Midbrain (tissue), 1 donor: ENCODE measurements at regions not wholly inside any gene's neighbourhood (a gene's known extent, or its start where the extent isn't known, plus 50 kb on each side); places are given as distances from the start of the nearest gene placed in this dataset.

Source experiments
- DNase-seq: peaks from one replicate; lab custom pipeline; 2025; lab: John Stamatoyannopoulos, UW

GRCh38 chr13:65881561-65882155 is 1348.5 kb downstream of the PCDH9 start:
- DNase-seq: no peak

- DNase-seq: no peak
These were observed 1355.1 kb downstream of the PCDH9 start for GRCh38 chr13:65875031-65875430.

DNA sequence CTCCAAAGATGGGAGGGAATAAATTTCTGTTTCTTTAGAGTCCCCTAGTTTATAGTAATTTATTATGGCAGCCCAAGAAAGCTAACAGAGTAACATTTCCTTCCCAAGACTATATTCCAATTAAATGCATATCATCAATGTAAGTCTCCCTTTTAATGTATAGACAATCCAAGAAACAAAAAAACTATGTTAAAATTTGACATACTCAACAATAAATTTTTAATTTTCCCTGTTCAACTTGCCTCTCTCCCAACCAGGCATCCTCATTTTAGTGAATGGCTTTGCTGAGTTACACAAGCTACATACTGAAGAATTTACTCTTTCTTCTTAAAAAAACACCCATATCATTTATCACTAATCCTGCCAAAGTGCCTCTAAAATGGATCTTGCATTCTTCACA is 1357.7 kb downstream of the PCDH9 start:
- no peak for DNase-seq

- no peak for DNase-seq
These were observed 1361.3 kb downstream of the PCDH9 start for GRCh38 chr13:65868884-65869283.

DNA sequence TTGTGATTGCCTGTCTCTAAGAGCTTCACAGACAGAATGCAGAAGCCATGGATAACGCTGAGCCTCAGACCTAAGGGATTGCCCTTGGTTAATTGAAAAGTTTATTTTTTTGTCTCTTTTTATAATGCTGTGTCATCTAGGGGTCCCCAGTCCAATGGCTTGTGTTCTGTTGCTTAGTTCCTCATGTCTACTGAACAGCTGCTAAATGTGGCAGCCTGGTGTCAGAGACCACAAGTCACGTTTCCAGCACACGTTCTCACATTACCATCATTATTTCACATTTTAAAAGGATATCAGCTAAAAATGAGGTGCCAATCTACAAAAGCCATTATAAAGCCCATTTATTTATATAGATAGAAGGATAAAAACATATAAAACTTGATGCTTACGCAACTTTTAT is 1362.0 kb downstream of the PCDH9 start:
- DNase-seq: no peak

- no peak for DNase-seq
These were observed 1364.0 kb downstream of the PCDH9 start for GRCh38 chr13:65866138-65866537.

- DNase-seq: no peak
These were observed 1364.9 kb downstream of the PCDH9 start for GRCh38 chr13:65865206-65865605.

GRCh38 chr13:65864039-65864438 is 1366.1 kb downstream of the PCDH9 start:
- DNase-seq: no peak

- DNase-seq: no peak
These were observed 1369.8 kb downstream of the PCDH9 start for GRCh38 chr13:65860306-65860705.

DNA sequence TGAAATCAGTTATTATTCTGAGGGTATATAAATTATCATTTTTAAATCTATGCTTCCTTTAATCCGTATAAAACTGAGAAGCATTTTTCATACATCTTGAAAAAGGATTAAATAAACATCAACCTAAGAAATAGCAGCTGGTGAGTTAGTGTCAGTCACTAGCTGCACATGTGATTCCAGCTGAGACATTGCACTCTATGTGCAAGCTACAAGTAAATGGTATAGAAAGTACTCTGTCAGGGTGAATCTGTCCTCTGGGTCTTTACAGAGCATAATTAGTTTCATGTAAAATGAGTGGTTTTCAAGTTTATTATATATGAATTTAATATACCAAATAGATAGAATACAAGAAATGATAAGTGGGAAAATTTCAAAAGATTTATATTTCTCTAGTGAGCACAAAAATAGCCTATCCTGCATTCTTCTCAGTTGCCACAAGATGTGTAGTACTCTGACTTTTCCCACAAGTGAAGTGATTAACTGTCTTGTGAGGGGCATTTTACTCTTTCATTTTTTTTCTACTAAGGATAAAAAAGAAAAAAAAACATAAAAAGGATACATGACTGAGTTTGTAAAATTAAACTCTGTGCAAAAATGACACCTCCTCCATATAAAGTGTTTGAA is 1372.1 kb downstream of the PCDH9 start:
- DNase-seq: no peak

- no peak for DNase-seq
These were observed 1373.7 kb downstream of the PCDH9 start for GRCh38 chr13:65856431-65856830.

DNA sequence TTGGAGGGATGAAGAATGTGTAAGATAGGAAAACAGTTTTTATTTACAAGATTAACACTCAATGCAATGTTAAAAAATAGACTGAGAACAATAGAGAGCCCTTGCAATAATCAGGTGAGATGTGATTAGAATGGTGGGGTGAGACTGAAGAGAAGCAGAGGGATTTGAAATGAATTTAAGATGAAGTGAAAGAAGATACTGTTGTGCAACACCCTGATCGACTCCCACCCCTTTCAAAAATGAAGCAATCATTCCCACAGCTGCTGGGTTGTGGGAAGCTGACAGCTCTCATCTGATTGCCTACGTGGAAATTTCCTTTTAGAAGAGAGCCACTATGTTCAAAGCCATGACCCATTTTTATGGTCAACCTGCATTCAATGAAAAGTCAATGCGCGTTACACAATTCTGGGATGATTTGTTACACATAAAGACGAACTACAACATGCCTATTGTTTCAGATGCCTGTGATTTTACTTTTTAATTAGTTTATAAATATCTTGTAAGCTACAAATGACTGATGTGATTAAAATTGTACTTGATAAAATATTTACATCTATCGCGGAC is 1374.8 kb downstream of the PCDH9 start:
- DNase-seq: no peak

GRCh38 chr13:65854431-65854830 is 1375.7 kb downstream of the PCDH9 start:
- DNase-seq: no peak

DNA sequence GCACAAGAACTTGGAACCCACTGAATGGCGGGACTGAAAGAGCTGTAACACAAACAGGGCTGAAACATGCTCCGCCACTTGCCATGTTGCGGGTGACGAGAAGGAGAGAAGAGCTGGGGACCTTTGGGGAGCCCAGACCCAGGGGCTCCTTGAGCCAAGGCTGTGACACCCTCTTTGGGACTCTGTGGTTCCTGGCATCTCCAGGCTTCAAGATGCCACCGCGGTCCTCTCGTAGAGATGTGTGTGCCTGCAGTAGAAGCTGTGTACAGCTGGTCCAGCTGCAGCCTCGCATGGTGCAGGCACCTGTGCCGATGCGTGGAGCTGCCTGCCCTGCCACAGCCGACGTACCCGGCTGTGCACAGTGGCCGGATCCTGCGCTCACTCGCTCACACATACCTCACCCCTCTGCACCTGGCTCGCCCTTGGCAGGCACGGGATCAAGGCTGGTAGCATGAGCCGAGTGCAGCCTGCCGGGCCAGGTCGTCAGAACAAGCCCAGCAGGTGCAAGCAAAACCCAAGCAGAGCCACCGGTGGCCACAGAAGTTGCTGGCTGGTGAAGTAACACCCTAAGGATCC is 1385.8 kb downstream of the PCDH9 start:
- no peak for DNase-seq

DNA sequence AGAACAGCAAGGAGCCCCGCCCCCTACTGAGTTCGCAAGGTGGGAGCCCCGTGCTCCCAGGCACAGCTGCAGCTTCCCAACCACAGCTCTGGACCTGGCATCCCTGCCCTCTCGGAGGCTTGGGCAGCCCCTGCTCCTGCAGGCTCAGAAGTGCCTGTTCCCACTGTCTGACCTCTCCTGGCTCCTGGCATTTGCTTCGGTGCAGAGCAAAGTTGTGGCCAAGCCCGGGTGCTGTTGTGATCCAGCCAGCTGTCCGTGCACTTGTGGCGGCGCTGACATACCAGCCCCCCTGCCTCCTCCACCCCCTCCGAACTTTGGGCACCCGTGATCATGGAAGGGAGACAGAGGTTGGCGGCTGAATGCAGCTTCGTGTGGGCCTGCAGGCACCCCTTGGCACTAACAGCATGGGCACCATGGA is 1386.8 kb downstream of the PCDH9 start:
- DNase-seq: no peak

GRCh38 chr13:65841156-65841555 is 1389.0 kb downstream of the PCDH9 start:
- DNase-seq: no peak

DNA sequence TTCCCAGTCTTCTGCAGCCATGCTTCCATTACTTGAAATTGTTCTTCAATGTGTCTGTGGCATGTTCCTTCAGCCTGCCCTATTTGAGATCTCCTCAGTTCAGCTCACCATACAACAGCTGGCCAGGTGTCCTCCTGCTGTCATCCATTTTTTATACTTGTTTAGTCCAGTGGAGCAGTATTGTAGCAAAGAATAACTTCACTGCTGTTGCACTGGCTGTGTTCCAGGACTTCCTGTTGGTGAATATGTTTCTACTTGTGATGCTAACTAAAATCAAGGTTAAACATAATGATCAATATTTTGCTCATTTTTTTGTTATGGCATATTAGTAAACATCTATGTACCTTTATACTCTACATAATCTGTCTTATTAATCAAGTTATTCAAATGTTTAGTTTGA is 1394.1 kb downstream of the PCDH9 start:
- DNase-seq: no peak

DNA sequence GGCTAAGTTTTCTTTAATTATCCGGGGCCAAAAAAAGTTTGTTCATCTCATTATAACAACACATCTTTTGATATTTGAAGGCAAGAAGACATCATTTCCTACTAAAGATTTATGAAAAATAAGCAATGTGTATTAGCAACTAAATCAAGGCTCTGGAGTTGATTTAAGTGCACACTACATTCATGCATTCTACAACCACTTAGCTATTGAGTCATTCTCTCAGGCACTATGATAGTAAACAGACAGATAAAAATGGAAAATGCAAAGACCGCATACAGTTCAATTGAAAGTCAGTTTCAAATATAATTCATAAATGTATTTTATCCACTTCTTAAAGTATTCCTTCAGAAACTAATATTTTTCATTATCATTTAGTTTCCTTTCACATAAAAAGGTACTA is 1395.2 kb downstream of the PCDH9 start:
- no peak for DNase-seq

DNA sequence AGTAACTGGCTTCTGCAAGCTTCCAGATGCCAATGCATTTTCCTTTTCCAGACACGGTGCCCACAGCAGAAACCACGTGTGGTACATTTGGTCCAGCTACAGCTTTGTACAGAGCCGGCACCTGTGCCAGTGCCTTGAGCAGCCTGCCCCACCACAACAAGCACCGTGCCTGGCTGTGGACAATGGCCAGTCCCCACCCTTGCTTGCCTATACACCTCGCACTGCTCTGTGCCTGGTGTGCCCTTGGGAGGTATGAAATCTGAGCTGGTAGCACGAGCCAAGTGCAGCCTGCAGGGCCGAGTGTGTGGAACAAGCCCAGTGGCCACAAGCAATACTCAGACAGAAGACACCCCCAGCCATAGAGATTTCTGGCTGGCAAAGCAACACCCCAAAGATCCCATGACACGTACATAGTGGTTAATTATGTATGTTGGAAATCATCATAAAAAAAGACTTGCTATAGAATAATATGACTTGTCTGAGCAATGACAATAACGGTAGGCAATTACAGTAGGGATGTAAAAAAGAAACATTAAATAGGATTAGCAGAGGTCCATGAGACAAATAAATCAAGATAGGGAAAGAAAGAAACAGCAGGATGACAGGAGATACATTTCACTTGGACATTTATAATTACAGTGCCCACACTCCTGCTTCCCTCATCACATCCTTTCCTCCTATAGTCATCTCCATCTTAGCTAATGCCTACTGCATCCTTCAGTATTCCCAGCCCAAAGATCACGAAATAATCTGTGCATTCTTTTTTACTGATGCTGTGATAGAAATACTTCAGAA is 1399.5 kb downstream of the PCDH9 start:
- DNase-seq: no peak

- DNase-seq: no peak
These were observed 1400.7 kb downstream of the PCDH9 start for GRCh38 chr13:65829241-65830008.

DNA sequence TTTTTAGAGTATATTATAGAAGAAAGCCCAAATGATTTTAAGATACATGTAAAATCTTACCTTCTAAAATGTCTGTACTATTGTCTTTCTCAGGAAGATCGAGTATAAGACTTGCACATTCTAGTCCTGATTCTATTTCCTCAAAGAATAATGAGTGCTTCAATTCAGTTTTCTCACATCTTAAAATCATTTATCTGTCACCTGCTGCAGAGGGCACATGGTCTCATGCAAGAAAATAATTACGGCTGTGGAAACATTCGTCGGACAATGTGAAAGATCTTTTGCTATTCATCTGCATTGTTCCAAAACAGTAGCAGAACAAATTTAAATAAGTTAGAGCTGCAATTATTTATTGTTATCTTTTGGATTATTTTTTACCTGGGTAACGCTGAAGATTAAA is 1403.5 kb downstream of the PCDH9 start:
- no peak for DNase-seq

- DNase-seq: no peak
These were observed 1405.1 kb downstream of the PCDH9 start for GRCh38 chr13:65825039-65825438.
